K562 (cell line): ENCODE measurements at regions not wholly inside any gene's neighbourhood (a gene's known extent, or its start where the extent isn't known, plus 50 kb on each side); places are given as distances from the start of the nearest gene placed in this dataset.

Source experiments
- ATAC-seq: fragments of 200-7000 bp; cut with Tn5 transposase; 3 replicates; pipeline ENCODE4 v1.9.1; 2020; ENCODE audit warnings: moderate library complexity
- BruUV-seq: library from RNA; stranded (reverse); fragments of 400-500 nt; replicated peaks from 2 replicates; lab custom pipeline; 2021; lab: Mats Ljungman, UMichigan
- CTCF ChIA-PET: fragments of 300-600 bp; formaldehyde crosslinking; extraction: SDS; loops from one replicate; lab custom pipeline; 2021; ENCODE audit warnings: low intra/inter-chr PET ratio; lab: Yijun Ruan, JAX
- POLR2A ChIA-PET: fragments of 300-600, 350-650 bp; sonication (Branson Sonifier 250); formaldehyde crosslinking; extraction: SDS; loops from one replicate; lab custom pipeline; 2021; ENCODE audit warnings: antibody characterized with exemption, inconsistent platforms; lab: Yijun Ruan, JAX
- DNase-seq, 4 experiments: peaks; one replicate each; pipeline versions ENCODE4 v3.0.0 to v3.0.0-alpha.2; 2011 to 2018; ENCODE audit warnings: low spot score in 3 of 4, mixed read lengths in 3 of 4; ENCODE audit errors: extremely low read depth in 1 of 4
- FAIRE-seq: peaks from 2 replicates; lab custom pipeline; 2011; peaks lifted over from hg19 to GRCh38; lab: Jason Lieb, UNC
- H2AFZ ChIP-seq: 2 replicates; pipeline ENCODE4 v1.6.0; 2011; ENCODE audit warnings: low read depth, low read length, control low read depth, inconsistent platforms
- H3K27ac ChIP-seq: fragments of 200-600 bp; 3 replicates; pipeline ENCODE4 v1.8.0; 2011; ENCODE audit warnings: low read depth, mild to moderate bottlenecking, control low read depth, inconsistent platforms, low read length, moderate library complexity, mixed read lengths; ENCODE audit errors: extremely low read depth
- H3K27me3 ChIP-seq, 2 experiments: fragments of 300-600 bp in 1 of 2; 2 replicates in 1 of 2; 3 replicates in 1 of 2; pipeline versions ENCODE4 v1.6.0 to v1.8.0; 2011; ENCODE audit warnings: inconsistent platforms in 2 of 2, low read length in 2 of 2, mild to moderate bottlenecking in 1 of 2, mixed read lengths in 1 of 2, moderate library complexity in 1 of 2; ENCODE audit not compliant: control insufficient read depth in 2 of 2, insufficient read depth in 2 of 2
- H3K36me3 ChIP-seq: fragments of 300-600 bp; 3 replicates; pipeline ENCODE4 v1.8.0; 2011; ENCODE audit warnings: mild to moderate bottlenecking, low read length, inconsistent platforms; ENCODE audit not compliant: control insufficient read depth, insufficient read depth
- H3K4me1 ChIP-seq, 2 experiments: fragments of 200-600 bp in 1 of 2; replicated peaks in 1 of 2; 2 replicates in 1 of 2; 3 replicates in 1 of 2; pipeline versions ENCODE4 v1.5.1 to v1.8.0; 2011; ENCODE audit warnings: inconsistent platforms in 2 of 2, low read length in 2 of 2, mild to moderate bottlenecking in 1 of 2, mixed read lengths in 1 of 2, moderate library complexity in 1 of 2; ENCODE audit not compliant: control insufficient read depth in 2 of 2, insufficient read depth in 2 of 2
- H3K4me2 ChIP-seq: 2 replicates; pipeline ENCODE4 v1.6.1; 2011; ENCODE audit warnings: low read length, control low read depth, inconsistent platforms, mixed read lengths; ENCODE audit not compliant: insufficient read depth
- H3K4me3 ChIP-seq: fragments of 200-600 bp; sonication (generic), shearing (Covaris generic); 2 replicates; pipeline ENCODE4 v1.5.1; 2016; ENCODE audit warnings: control low read depth, inconsistent platforms
- H3K79me2 ChIP-seq: fragments of 200-600 bp; 3 replicates; pipeline ENCODE4 v1.8.0; 2011; ENCODE audit warnings: low read length, inconsistent platforms; ENCODE audit not compliant: control insufficient read depth, insufficient read depth
- H3K9ac ChIP-seq, 2 experiments: 2 replicates each; pipeline versions ENCODE4 v1.6.0 to v1.6.1; 2011; ENCODE audit warnings: low read depth in 2 of 2, low read length in 2 of 2, control low read depth in 1 of 2, inconsistent platforms in 1 of 2, mild to moderate bottlenecking in 1 of 2, mixed read lengths in 1 of 2; ENCODE audit not compliant: insufficient read depth in 1 of 2
- H3K9me1 ChIP-seq: one replicate; pipeline ENCODE4 v1.6.0; 2011; ENCODE audit warnings: inconsistent platforms, mild to moderate bottlenecking, low read length, moderate library complexity; ENCODE audit not compliant: control insufficient read depth, insufficient read depth
- H3K9me3 ChIP-seq: replicated peaks from 2 replicates; pipeline ENCODE4 v1.5.1; 2011; ENCODE audit warnings: low read depth, low read length, inconsistent platforms; ENCODE audit not compliant: control insufficient read depth, insufficient read depth
- H4K20me1 ChIP-seq: replicated peaks from 2 replicates; pipeline ENCODE4 v1.6.1; 2011; ENCODE audit warnings: low read length, inconsistent platforms, mixed read lengths; ENCODE audit not compliant: control insufficient read depth, insufficient read depth
- BRD9 ChIP-seq: fragments of 450-650 bp; IDR thresholded peaks from 2 replicates; pipeline ENCODE4 v1.6.1; 2018; ENCODE audit warnings: low read depth; ENCODE audit not compliant: partially characterized antibody
- GTF2A2 ChIP-seq: IDR thresholded peaks from 2 replicates; pipeline ENCODE4 v1.6.1; 2016; ENCODE audit warnings: mild to moderate bottlenecking, missing genetic modification characterization, missing compliant biosample characterization
- HDAC2 ChIP-seq: fragments of 450-650 bp; IDR thresholded peaks from 2 replicates; pipeline ENCODE4 v1.6.1; 2016; ENCODE audit warnings: mild to moderate bottlenecking
- LARP7 ChIP-seq: fragments of 450-650 bp; IDR thresholded peaks from 2 replicates; pipeline ENCODE4 v1.6.1; 2016
- MIER1 ChIP-seq: fragments of 450-650 bp; IDR thresholded peaks from 2 replicates; pipeline ENCODE4 v1.6.1; 2016; ENCODE audit warnings: antibody characterized with exemption, mild to moderate bottlenecking, low read depth
- ZNF121 ChIP-seq: sonication (generic); formaldehyde crosslinking; conservative IDR thresholded peaks from 2 replicates; pipeline ENCODE4 v1.8.0; 2022; ENCODE audit warnings: missing genetic modification reagents
- WGBS: fragments of 100-300 bp; shearing (Covaris generic); methylation state at CpG from one replicate; pipeline ENCODE4 v1.1.6; 2016; ENCODE audit warnings: low coverage, mixed read lengths; ENCODE audit not compliant: insufficient coverage; ENCODE audit errors: missing lambda C conversion rate; 5-methylcytosine and 5-hydroxymethylcytosine counted together
- in situ Hi-C: fragments of 300-500 bp; cut with MboI; formaldehyde crosslinking; loops from 4 replicates; pipeline ENCODE4 v1.15.0; 2018; ENCODE audit warnings: inconsistent platforms, mixed read lengths
- intact Hi-C: fragments of 100-400 bp; cut with micrococcal nuclease; formaldehyde crosslinking; loops from 2 replicates; pipeline ENCODE4 v1.14.2; 2022
- TF ChIP-seq, protein P1 (sequence below): fragments of 250-450 bp; sonication (Bioruptor Pico); IDR thresholded peaks from 2 replicates; pipeline ENCODE4 v1.8.0; 2021; ENCODE audit warnings: moderate library complexity, mild to moderate bottlenecking, inconsistent platforms
- TF ChIP-seq, protein P2 (sequence below): fragments of 450-650 bp; IDR thresholded peaks from 2 replicates; pipeline ENCODE4 v1.6.1; 2016; ENCODE audit warnings: mild to moderate bottlenecking
- TF ChIP-seq, protein P3 (sequence below), 2 experiments: fragments of 450-650 bp; IDR thresholded peaks; 2 replicates each; pipeline ENCODE4 v1.6.1; 2016; ENCODE audit warnings: mild to moderate bottlenecking in 2 of 2, borderline replicate concordance in 1 of 2, low read depth in 1 of 2, moderate library complexity in 1 of 2

DNA sequence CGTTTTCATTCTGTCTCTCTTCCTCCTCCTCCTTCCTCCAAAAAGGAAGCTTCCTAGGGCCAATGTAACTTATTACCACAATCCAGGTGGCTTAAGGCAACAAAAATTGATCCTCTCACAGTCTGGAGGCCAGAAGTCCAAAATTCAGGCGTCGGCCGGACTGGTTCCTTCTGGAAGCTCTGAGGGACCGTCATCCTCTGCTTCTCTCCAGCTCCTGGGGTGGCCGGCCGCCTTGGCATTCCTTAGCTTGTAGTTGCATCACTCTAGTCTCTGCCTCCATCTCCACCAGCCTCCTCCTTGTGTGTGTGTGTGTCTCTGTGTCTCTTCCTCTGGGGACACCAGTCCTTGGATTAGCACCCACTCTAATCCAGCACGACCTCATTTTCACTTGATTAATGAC, 89.0 kb upstream of the NPTX2 start (continued):
- TF ChIP-seq, protein P1, sequence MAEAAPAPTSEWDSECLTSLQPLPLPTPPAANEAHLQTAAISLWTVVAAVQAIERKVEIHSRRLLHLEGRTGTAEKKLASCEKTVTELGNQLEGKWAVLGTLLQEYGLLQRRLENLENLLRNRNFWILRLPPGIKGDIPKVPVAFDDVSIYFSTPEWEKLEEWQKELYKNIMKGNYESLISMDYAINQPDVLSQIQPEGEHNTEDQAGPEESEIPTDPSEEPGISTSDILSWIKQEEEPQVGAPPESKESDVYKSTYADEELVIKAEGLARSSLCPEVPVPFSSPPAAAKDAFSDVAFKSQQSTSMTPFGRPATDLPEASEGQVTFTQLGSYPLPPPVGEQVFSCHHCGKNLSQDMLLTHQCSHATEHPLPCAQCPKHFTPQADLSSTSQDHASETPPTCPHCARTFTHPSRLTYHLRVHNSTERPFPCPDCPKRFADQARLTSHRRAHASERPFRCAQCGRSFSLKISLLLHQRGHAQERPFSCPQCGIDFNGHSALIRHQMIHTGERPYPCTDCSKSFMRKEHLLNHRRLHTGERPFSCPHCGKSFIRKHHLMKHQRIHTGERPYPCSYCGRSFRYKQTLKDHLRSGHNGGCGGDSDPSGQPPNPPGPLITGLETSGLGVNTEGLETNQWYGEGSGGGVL (CRISPR knock-in tag): no peak

DNA sequence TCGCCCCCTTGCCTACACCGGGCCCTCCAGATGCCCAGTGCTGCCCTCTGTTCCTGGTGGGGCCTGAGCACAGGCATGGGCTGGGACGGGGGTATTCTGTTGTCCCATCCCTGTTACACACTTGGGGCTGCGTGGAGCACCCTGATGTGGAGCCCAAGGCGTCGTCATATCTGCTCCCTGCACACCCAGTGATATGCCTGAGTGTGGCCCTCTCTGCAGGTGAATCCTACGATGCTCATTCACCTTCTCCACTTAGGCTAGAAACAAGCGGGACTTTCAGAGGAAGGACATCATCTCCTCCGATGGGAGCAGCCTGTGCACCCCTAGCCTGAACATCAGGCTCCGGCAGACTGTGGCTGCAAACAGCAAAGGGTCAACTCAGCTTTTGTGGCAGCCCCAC, 91.0 kb upstream of the NPTX2 start:
- no peaks in the 10 kb centered on the region for H3K79me2 ChIP-seq
- under 1% methylated on average over 10 of the region's 10 CpGs for whole genome bisulfite sequencing
- H3K9ac ChIP-seq: no peak overlapping the region
- H3K4me1 ChIP-seq: no peaks in the 10 kb centered on the region
- intact Hi-C loops: no loop called here
- DNase-seq (no peak), ATAC-seq (no peak), FAIRE-seq (no peak)
- H3K4me2 ChIP-seq: no peak overlapping the region
- H3K4me3 ChIP-seq: no peak overlapping the region
- peaks cover 0 to 7% of the 10 kb centered on the region in 2 experiments; a peak in 1 of 5 replicates for H3K27me3 ChIP-seq
- ChIA-PET POLR2A (interaction anchor here (0.6 kb wide), 1 partner anchor 12 kb away, joined by 3 read pairs; no protein-coding TSS in a partner anchor), CTCF (no interaction called here)
- no peaks in the 10 kb centered on the region for H3K9me1 ChIP-seq
- no peak overlapping the region for H3K27ac ChIP-seq
- H3K36me3 ChIP-seq: no peaks in the 10 kb centered on the region
- H4K20me1 ChIP-seq: no peaks in the 10 kb centered on the region
- no peaks in the 10 kb centered on the region for H3K9me3 ChIP-seq
- H2AFZ ChIP-seq: no peak overlapping the region
- no TSS peak for BruUV-seq
- in situ Hi-C loops: no loop called here
- no peak for TF ChIP-seq HDAC2
- TF ChIP-seq MIER1: no peak
- TF ChIP-seq, protein P2, sequence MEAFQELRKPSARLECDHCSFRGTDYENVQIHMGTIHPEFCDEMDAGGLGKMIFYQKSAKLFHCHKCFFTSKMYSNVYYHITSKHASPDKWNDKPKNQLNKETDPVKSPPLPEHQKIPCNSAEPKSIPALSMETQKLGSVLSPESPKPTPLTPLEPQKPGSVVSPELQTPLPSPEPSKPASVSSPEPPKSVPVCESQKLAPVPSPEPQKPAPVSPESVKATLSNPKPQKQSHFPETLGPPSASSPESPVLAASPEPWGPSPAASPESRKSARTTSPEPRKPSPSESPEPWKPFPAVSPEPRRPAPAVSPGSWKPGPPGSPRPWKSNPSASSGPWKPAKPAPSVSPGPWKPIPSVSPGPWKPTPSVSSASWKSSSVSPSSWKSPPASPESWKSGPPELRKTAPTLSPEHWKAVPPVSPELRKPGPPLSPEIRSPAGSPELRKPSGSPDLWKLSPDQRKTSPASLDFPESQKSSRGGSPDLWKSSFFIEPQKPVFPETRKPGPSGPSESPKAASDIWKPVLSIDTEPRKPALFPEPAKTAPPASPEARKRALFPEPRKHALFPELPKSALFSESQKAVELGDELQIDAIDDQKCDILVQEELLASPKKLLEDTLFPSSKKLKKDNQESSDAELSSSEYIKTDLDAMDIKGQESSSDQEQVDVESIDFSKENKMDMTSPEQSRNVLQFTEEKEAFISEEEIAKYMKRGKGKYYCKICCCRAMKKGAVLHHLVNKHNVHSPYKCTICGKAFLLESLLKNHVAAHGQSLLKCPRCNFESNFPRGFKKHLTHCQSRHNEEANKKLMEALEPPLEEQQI: no peak
- no peak for TF ChIP-seq BRD9
- no peak for TF ChIP-seq ZNF121
- TF ChIP-seq GTF2A2 (tag): no peak
- no peak for TF ChIP-seq LARP7
- TF ChIP-seq, protein P3, sequence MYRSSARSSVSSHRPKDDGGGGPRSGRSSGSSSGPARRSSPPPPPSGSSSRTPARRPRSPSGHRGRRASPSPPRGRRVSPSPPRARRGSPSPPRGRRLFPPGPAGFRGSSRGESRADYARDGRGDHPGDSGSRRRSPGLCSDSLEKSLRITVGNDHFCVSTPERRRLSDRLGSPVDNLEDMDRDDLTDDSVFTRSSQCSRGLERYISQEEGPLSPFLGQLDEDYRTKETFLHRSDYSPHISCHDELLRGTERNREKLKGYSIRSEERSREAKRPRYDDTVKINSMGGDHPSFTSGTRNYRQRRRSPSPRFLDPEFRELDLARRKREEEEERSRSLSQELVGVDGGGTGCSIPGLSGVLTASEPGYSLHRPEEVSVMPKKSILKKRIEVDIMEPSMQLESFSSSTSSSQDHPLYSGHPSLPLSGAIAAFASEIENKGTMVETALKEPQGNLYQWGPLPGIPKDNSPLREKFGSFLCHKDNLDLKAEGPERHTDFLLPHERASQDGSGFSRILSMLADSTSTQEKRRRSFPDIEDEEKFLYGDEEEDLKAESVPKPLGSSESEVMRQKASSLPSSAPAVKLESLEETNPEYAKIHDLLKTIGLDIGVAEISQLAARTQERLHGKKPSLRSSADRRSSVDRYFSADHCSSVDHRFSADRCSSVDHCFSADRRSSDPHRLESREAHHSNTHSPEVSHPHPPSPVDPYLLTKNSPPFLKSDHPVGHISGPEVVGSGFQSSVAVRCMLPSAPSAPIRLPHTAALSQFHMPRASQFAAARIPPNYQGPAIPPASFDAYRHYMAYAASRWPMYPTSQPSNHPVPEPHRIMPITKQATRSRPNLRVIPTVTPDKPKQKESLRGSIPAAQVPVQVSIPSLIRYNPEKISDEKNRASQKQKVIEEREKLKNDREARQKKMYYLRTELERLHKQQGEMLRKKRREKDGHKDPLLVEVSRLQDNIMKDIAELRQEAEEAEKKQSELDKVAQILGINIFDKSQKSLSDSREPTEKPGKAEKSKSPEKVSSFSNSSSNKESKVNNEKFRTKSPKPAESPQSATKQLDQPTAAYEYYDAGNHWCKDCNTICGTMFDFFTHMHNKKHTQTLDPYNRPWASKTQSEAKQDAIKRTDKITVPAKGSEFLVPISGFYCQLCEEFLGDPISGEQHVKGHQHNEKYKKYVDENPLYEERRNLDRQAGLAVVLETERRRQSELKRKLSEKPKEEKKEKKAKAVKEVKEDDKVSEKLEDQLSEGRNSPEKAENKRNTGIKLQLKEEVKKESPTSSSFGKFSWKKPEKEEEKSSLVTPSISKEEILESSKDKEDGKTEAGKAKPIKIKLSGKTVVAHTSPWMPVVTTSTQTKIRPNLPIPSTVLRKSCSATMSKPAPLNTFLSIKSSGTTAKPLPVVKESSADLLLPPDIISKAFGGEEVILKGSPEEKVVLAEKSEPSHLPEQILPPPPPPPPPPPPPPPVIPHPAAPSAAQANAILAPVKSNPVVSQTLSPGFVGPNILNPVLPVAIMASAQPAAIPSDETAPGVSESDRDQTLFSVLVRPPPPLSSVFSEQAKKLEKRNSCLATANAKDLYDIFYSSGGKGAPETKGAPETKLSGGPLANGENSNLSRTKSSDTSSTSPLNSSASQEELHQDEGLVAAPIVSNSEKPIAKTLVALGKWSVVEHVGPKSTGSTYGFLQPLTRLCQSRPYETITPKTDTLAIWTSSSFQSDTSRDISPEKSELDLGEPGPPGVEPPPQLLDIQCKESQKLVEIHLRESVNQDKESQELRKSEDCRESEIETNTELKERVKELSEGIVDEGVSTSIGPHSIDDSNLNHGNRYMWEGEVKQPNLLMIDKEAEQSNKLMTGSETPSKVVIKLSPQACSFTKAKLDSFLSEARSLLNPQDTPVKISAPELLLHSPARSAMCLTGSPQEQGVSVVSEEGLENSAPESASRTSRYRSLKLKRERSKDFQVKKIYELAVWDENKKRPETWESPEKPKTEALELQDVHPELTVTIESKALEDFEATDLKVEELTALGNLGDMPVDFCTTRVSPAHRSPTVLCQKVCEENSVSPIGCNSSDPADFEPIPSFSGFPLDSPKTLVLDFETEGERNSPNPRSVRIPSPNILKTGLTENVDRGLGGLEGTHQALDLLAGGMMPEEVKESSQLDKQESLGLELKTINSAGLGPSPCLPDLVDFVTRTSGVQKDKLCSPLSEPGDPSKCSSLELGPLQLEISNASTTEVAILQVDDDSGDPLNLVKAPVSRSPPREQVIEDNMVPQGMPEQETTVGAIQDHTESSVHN (IDR thresholded peaks at IDR 0.05; ENCODE audit: borderline replicate concordance in 1 of 2, low read depth in 1 of 2): no peak
